CD14-positive monocyte (primary cell): ENCODE measurements at regions not wholly inside any gene's neighbourhood (a gene's known extent, or its start where the extent isn't known, plus 50 kb on each side); places are given as distances from the start of the nearest gene placed in this dataset.

Source experiments
- DNase-seq, 3 donors: peaks; one replicate each; pipeline ENCODE4 v3.0.0-alpha.2; 2011 to 2022
- H2AFZ ChIP-seq: 2 replicates; pipeline ENCODE4 v1.6.0; 2012; ENCODE audit warnings: mild to moderate bottlenecking, low read depth, low read length, inconsistent platforms; ENCODE audit not compliant: insufficient read depth, poor library complexity, severe bottlenecking
- H3K27ac ChIP-seq, 2 donors: 1 replicate in 1 of 2; 2 replicates in 1 of 2; pipeline ENCODE4 v1.5.1; 2012 to 2013; ENCODE audit warnings: low read length in 2 of 2, control low read depth in 1 of 2, inconsistent platforms in 1 of 2, low read depth in 1 of 2, mild to moderate bottlenecking in 1 of 2
- H3K27me3 ChIP-seq, 2 donors: one replicate each; pipeline versions ENCODE4 v1.6.0 to v1.6.1; 2011 to 2013; ENCODE audit warnings: low read length in 2 of 2; ENCODE audit not compliant: control insufficient read depth in 2 of 2, insufficient read depth in 2 of 2
- H3K36me3 ChIP-seq, 2 donors: replicated peaks in 1 of 2; 1 replicate in 1 of 2; 2 replicates in 1 of 2; pipeline versions ENCODE4 v1.5.1 to v1.6.1; 2012 to 2013; ENCODE audit warnings: low read length in 2 of 2, control low read depth in 1 of 2, inconsistent platforms in 1 of 2, mild to moderate bottlenecking in 1 of 2; ENCODE audit not compliant: insufficient read depth in 2 of 2, control insufficient read depth in 1 of 2
- H3K4me1 ChIP-seq, 2 donors: 1 replicate in 1 of 2; 2 replicates in 1 of 2; pipeline versions ENCODE4 v1.5.1 to v1.6.1; 2012 to 2013; ENCODE audit warnings: low read length in 2 of 2, control low read depth in 1 of 2, inconsistent platforms in 1 of 2, mild to moderate bottlenecking in 1 of 2, moderate library complexity in 1 of 2; ENCODE audit not compliant: insufficient read depth in 2 of 2, control insufficient read depth in 1 of 2
- H3K4me2 ChIP-seq: replicated peaks from 2 replicates; pipeline ENCODE3; 2012; ENCODE audit warnings: low read length, moderate library complexity, mild to moderate bottlenecking; ENCODE audit not compliant: poor library complexity, severe bottlenecking; ENCODE audit errors: extremely low read depth
- H3K4me3 ChIP-seq, 3 experiments: fragments of 200-600 bp in 1 of 3; sonication (generic) in 1 of 3; replicated peaks in 1 of 3; 1 replicate in 2 of 3; 2 replicates in 1 of 3; pipeline ENCODE4 v1.5.1; 2011 to 2013; ENCODE audit warnings: low read length in 3 of 3, mild to moderate bottlenecking in 3 of 3, control low read depth in 2 of 3, low read depth in 2 of 3, inconsistent platforms in 1 of 3, moderate library complexity in 1 of 3
- H3K79me2 ChIP-seq: 2 replicates; pipeline ENCODE4 v1.6.0; 2012; ENCODE audit warnings: mild to moderate bottlenecking, control low read depth, inconsistent platforms, low read length, moderate library complexity; ENCODE audit not compliant: insufficient read depth
- H3K9ac ChIP-seq: 2 replicates; pipeline ENCODE4 v1.6.0; 2017; ENCODE audit warnings: low read length, mild to moderate bottlenecking; ENCODE audit not compliant: insufficient read depth, poor library complexity, severe bottlenecking
- H3K9me3 ChIP-seq, 2 donors: replicated peaks in 1 of 2; 1 replicate in 1 of 2; 2 replicates in 1 of 2; pipeline versions ENCODE4 v1.5.1 to v1.6.1; 2012 to 2013; ENCODE audit warnings: low read length in 2 of 2, control low read depth in 1 of 2; ENCODE audit not compliant: control insufficient read depth in 1 of 2, insufficient read depth in 1 of 2
- H4K20me1 ChIP-seq: 2 replicates; pipeline ENCODE4 v1.6.0; 2012; ENCODE audit warnings: mild to moderate bottlenecking, low read length, control low read depth, moderate library complexity; ENCODE audit not compliant: insufficient read depth
- H3K27ac Mint-ChIP-seq, 7 donors: one replicate each; pipeline ENCODE4 v1.8.0; 2020; ENCODE audit warnings: mild to moderate bottlenecking in 7 of 7, mixed read lengths in 7 of 7, moderate library complexity in 6 of 7, inconsistent platforms in 2 of 7
- H3K27me3 Mint-ChIP-seq, 3 donors: one replicate each; pipeline ENCODE4 v1.8.0; 2021 to 2022; ENCODE audit warnings: low read depth in 3 of 3, mild to moderate bottlenecking in 3 of 3, mixed read lengths in 3 of 3, moderate library complexity in 3 of 3, inconsistent platforms in 1 of 3
- H3K36me3 Mint-ChIP-seq, 2 donors: one replicate each; pipeline ENCODE4 v1.8.0; 2020; ENCODE audit warnings: mixed read lengths in 2 of 2, inconsistent platforms in 1 of 2, mild to moderate bottlenecking in 1 of 2
- H3K4me1 Mint-ChIP-seq: one replicate; pipeline ENCODE4 v1.8.0; 2020; ENCODE audit warnings: mild to moderate bottlenecking, mixed read lengths
- H3K4me3 Mint-ChIP-seq, 2 donors: one replicate each; pipeline ENCODE4 v1.8.0; 2020; ENCODE audit warnings: mild to moderate bottlenecking in 2 of 2, mixed read lengths in 2 of 2, moderate library complexity in 1 of 2
- H3K9me3 Mint-ChIP-seq, 7 donors: one replicate each; pipeline ENCODE4 v1.8.0; 2020 to 2022; ENCODE audit warnings: mixed read lengths in 7 of 7, mild to moderate bottlenecking in 6 of 7, moderate library complexity in 6 of 7, inconsistent platforms in 2 of 7
- WGBS: methylation state at CpG from one replicate; pipeline ENCODE4 v1.1.5; 2013; ENCODE audit warnings: missing lambda C conversion rate; ENCODE audit not compliant: insufficient coverage; 5-methylcytosine and 5-hydroxymethylcytosine counted together
- intact Hi-C, 2 donors: fragments of 100-400 bp; cut with micrococcal nuclease; formaldehyde crosslinking; loops; one replicate each; pipeline versions ENCODE4 v1.15.0 to v1.15.1; 2023
- TF ChIP-seq, protein P1 (sequence below): fragments of 200-600 bp; IDR thresholded peaks from one replicate; pipeline ENCODE4 v1.8.0; 2022; ENCODE audit warnings: antibody characterized with exemption, mild to moderate bottlenecking

DNA sequence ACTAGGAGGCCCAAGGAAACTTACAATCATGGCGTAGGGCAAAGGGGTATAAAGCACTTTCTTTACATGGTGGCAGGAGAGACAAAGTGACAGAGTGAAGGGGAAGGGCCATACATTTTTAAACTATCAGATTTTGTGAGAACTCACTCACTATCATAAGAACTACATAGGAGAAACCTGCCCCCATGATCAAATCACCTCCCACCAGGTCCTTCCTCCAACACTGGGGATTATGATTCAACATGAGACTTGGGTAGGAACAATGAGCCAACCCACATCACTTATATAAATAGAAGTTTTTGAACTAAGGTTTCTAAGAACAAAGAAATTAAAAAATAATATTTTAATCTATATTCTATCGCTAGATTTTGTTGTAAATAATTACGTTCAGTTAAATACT, 460.3 kb upstream of the TYRP1 start:
- no peaks in the 10 kb centered on the region for H3K79me2 ChIP-seq
- no peaks in the 10 kb centered on the region for H3K27me3 ChIP-seq
- H3K9ac ChIP-seq: no peak overlapping the region
- no peaks in the 10 kb centered on the region for H3K27me3 Mint-ChIP-seq
- TF ChIP-seq, protein P1, sequence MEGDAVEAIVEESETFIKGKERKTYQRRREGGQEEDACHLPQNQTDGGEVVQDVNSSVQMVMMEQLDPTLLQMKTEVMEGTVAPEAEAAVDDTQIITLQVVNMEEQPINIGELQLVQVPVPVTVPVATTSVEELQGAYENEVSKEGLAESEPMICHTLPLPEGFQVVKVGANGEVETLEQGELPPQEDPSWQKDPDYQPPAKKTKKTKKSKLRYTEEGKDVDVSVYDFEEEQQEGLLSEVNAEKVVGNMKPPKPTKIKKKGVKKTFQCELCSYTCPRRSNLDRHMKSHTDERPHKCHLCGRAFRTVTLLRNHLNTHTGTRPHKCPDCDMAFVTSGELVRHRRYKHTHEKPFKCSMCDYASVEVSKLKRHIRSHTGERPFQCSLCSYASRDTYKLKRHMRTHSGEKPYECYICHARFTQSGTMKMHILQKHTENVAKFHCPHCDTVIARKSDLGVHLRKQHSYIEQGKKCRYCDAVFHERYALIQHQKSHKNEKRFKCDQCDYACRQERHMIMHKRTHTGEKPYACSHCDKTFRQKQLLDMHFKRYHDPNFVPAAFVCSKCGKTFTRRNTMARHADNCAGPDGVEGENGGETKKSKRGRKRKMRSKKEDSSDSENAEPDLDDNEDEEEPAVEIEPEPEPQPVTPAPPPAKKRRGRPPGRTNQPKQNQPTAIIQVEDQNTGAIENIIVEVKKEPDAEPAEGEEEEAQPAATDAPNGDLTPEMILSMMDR: no peak
- H3K4me3 Mint-ChIP-seq: no peak overlapping the region
- H3K4me1 Mint-ChIP-seq: no peaks in the 10 kb centered on the region
- H3K36me3 ChIP-seq: no peaks in the 10 kb centered on the region
- H3K4me3 ChIP-seq: no peak overlapping the region
- peaks cover 0 to 5% (median 2%) of the 10 kb centered on the region in 7 donors for H3K9me3 Mint-ChIP-seq
- no CpG with 5 or more reads among the region's 3 CpGs for WGBS
- intact Hi-C loops: no loop called here
- H3K36me3 Mint-ChIP-seq: no peaks in the 10 kb centered on the region
- H3K27ac ChIP-seq: no peak overlapping the region
- H3K9me3 ChIP-seq: peaks cover 0 to 4% of the 10 kb centered on the region in 2 donors
- no peaks in the 10 kb centered on the region for H3K4me1 ChIP-seq
- no peak overlapping the region for H3K27ac Mint-ChIP-seq
- no peak for DNase-seq
- H3K4me2 ChIP-seq: no peak overlapping the region
- no peaks in the 10 kb centered on the region for H4K20me1 ChIP-seq
- no peak overlapping the region for H2AFZ ChIP-seq

DNA sequence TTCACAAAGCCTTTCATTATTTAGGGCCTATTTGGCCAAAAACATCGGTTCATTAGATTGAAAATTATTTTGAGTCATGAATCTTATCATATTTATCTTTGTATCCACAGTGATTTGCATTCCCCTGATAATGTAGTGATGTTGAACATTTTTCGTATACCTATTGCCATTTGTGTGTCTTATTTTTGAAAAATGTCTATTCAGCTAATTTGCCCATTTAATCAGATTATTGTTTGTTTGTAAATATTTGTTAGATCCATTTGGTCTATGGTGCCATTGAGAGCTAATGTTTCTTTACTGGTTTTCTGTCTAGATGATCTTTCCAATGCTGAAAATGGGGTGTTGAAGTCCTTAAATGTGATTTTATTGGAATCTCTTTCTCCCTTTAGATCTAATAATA, 439.2 kb upstream of the TYRP1 start:
- H3K4me2 ChIP-seq: no peak overlapping the region
- H3K4me3 ChIP-seq: no peak overlapping the region
- no peaks in the 10 kb centered on the region for H4K20me1 ChIP-seq
- TF ChIP-seq, protein P1: no peak
- peaks cover 0 to 12% (median 7%) of the 10 kb centered on the region in 7 donors for H3K9me3 Mint-ChIP-seq
- H3K4me1 Mint-ChIP-seq: no peaks in the 10 kb centered on the region
- H3K36me3 ChIP-seq: no peaks in the 10 kb centered on the region
- no peaks in the 10 kb centered on the region for H3K36me3 Mint-ChIP-seq
- no peaks in the 10 kb centered on the region for H3K27me3 ChIP-seq
- no CpG with 5 or more reads among the region's 2 CpGs for WGBS
- no peak overlapping the region for H3K27ac ChIP-seq
- intact Hi-C loops: no loop called here
- H3K9ac ChIP-seq: no peak overlapping the region
- no peak overlapping the region for H2AFZ ChIP-seq
- no peak overlapping the region for H3K27ac Mint-ChIP-seq
- no peaks in the 10 kb centered on the region for H3K27me3 Mint-ChIP-seq
- no peak overlapping the region for H3K4me3 Mint-ChIP-seq
- H3K79me2 ChIP-seq: no peaks in the 10 kb centered on the region
- H3K4me1 ChIP-seq: no peaks in the 10 kb centered on the region
- no peak for DNase-seq
- H3K9me3 ChIP-seq: peaks cover 0 to 10% of the 10 kb centered on the region in 2 donors
